Subcutaneous abdominal adipose tissue (tissue), 5 donors: ENCODE measurements at regions not wholly inside any gene's neighbourhood (a gene's known extent, or its start where the extent isn't known, plus 50 kb on each side); places are given as distances from the start of the nearest gene placed in this dataset.

Experiments
- H3K27ac ChIP-seq: one replicate; pipeline ENCODE4 v1.7.0; 2013; ENCODE audit warnings: low read depth, mild to moderate bottlenecking, inconsistent platforms, low read length, moderate library complexity
- H3K27me3 ChIP-seq, 5 donors: one replicate each; pipeline ENCODE4 v1.7.0; 2013; ENCODE audit warnings: low read length in 5 of 5, inconsistent platforms in 1 of 5; ENCODE audit not compliant: control insufficient read depth in 5 of 5, insufficient read depth in 4 of 5
- H3K36me3 ChIP-seq, 5 donors: one replicate each; pipeline ENCODE4 v1.7.0; 2013; ENCODE audit warnings: low read length in 5 of 5; ENCODE audit not compliant: control insufficient read depth in 5 of 5, insufficient read depth in 5 of 5
- H3K4me1 ChIP-seq, 5 donors: one replicate each; pipeline ENCODE4 v1.7.0; 2013; ENCODE audit warnings: low read length in 5 of 5, mild to moderate bottlenecking in 3 of 5, moderate library complexity in 1 of 5; ENCODE audit not compliant: control insufficient read depth in 5 of 5, insufficient read depth in 5 of 5
- H3K4me3 ChIP-seq, 5 donors: one replicate each; pipeline ENCODE4 v1.7.0; 2013; ENCODE audit warnings: low read length in 5 of 5, low read depth in 1 of 5
- H3K9ac ChIP-seq, 5 donors: one replicate each; pipeline ENCODE4 v1.7.0; 2013; ENCODE audit warnings: low read length in 5 of 5, mild to moderate bottlenecking in 4 of 5, moderate library complexity in 3 of 5
- H3K9me3 ChIP-seq, 5 donors: one replicate each; pipeline ENCODE4 v1.7.0; 2013; ENCODE audit warnings: low read length in 5 of 5; ENCODE audit not compliant: control insufficient read depth in 5 of 5
- donor health status: healthy.
- donor health status: healthy.
- donor health status: healthy.
- donor health status: healthy.
- donor health status: healthy.

DNA sequence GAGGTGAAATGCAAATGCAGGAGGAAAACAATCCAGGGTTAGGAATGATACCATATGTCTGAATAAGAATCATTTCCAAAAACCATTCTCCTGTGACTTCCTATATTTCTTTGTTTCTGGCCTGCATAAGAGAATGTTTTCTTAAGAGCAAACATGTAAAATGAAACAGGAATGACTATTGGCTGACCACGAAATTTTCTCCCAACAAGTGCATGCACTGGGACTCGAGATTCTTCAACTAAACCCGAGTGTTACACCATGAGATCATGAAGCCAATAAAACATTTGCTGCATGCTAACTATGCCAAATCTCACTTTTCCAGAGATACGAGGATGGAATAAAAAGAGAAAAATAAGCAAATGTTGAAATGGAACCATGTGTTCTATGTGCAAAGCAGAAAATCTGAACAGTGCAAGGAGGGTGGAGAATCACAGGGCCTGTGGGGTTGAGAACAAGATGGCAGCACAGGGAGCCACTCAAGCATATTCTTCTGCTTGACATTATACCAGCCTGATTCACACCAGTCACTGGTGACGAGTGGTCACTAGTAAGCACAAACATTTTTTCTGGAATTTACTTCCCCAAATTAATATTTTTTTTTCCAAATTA lies 212.2 kb upstream of the FOXA2 start:
- Histone ChIP-seq H3K4me3 (no peak overlapping the region), H3K9me3 (no peaks in the 10 kb centered on the region), H3K27ac (peak overlapping the region; percentile 42), H3K4me1 (peaks cover 11 to 18% (median 17%) of the 10 kb centered on the region in 5 donors), H3K9ac (no peak overlapping the region), H3K36me3 (no peaks in the 10 kb centered on the region), H3K27me3 (no peaks in the 10 kb centered on the region)

DNA sequence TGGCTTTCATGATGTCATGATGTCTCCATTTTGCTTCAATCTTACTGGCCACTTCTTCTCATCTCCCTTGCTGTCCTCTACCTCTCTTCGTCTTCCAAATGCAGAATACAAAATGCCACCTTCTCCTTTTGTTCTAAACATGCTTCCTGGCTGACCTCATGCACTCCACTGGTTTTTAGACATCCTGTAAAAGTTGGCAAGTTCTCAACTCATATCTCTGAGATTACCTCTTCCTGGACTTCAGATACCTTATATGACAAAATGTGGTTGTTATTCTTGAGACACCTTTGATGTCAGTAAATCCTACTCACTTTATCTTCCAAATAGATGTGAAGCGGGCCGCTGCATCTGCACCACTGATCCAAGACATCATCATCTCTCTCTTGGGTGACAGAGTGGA lies 212.7 kb upstream of the FOXA2 start:
- no peak overlapping the region for H3K27ac ChIP-seq
- no peak overlapping the region for H3K9ac ChIP-seq
- no peaks in the 10 kb centered on the region for H3K36me3 ChIP-seq
- peaks cover 11 to 18% (median 17%) of the 10 kb centered on the region in 5 donors for H3K4me1 ChIP-seq
- H3K9me3 ChIP-seq, result no peaks in the 10 kb centered on the region
- no peaks in the 10 kb centered on the region for H3K27me3 ChIP-seq
- no peak overlapping the region for H3K4me3 ChIP-seq

DNA sequence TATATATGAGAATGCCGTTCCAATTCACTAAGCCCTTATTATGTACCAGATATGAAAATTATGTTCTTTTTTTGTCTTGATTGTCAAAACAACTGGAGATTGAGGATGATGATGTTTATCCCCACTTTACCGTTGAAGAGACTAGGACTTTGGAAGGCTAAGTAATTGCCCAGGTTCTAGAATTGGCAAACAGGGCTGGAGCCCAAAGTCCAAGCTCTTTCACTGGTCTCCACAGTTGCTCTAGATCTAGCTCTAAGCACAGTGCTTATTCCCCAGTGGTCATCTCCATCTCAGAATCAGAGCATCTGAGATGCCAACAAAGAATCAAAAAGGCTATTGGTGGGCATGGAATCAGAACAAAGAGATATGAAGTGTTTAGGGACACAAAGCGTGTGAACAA lies 215.3 kb upstream of the FOXA2 start:
- Histone ChIP-seq H3K36me3 (no peaks in the 10 kb centered on the region), H3K9ac (no peak overlapping the region), H3K9me3 (no peaks in the 10 kb centered on the region), H3K27ac (no peak overlapping the region), H3K27me3 (no peaks in the 10 kb centered on the region), H3K4me3 (no peak overlapping the region), H3K4me1 (peaks cover 8 to 17% (median 11%) of the 10 kb centered on the region in 5 donors)

DNA sequence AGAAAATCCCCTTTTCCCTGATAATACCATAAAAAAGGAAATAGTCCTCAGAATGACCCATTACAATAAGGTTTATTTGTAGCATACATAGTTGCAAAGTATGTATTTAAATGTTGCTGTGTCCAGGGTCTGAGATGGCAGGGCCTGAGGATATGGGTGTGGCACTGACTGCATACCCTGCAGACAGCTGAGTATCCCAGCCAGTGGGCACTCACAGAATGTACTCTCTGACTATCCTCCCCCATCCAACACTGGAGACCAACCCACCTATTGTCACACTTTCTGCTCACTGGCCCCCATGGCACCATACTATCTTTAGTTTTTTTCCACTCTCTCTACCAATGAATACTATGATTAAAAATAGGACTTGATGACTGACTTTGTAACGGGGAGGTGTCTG lies 215.8 kb upstream of the FOXA2 start:
- Histone ChIP-seq H3K4me3 (no peak overlapping the region), H3K9me3 (no peaks in the 10 kb centered on the region), H3K4me1 (peaks cover 8 to 17% (median 10%) of the 10 kb centered on the region in 5 donors), H3K27ac (no peak overlapping the region), H3K9ac (no peak overlapping the region), H3K36me3 (no peaks in the 10 kb centered on the region), H3K27me3 (no peaks in the 10 kb centered on the region)

DNA sequence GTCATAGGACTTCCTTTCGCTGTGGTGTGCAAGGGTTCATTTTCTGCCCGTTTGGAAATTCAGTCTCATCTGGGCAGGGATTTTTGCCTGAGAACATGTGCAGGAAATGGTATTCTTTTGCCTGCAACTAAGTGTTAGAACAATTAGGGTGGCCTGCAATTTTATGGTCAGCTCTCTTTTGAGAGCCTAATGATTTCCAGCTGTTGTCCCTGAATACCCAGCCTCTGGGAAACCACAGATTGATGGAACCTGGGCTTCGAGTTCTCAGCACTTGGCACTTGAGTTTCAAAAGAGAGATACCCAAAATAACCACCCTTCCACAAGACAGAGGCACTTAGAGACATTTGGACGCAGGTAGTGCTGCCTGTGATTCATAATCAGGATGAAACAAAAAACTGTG lies 217.2 kb upstream of the FOXA2 start:
- no peak overlapping the region for H3K27ac ChIP-seq

GRCh38 chr20:22802296-22802695 lies 217.9 kb upstream of the FOXA2 start:
- Histone ChIP-seq H3K27ac (no peak overlapping the region), H3K36me3 (no peaks in the 10 kb centered on the region), H3K9ac (no peak overlapping the region), H3K27me3 (no peaks in the 10 kb centered on the region), H3K4me3 (no peak overlapping the region), H3K4me1 (peaks cover 0 to 4% (median 0%) of the 10 kb centered on the region in 5 donors), H3K9me3 (no peaks in the 10 kb centered on the region)

More for the DNA sequence above, 217.2 kb upstream of the FOXA2 start:
- no peaks in the 10 kb centered on the region for H3K36me3 ChIP-seq
- no peak overlapping the region for H3K4me3 ChIP-seq
- H3K9me3 ChIP-seq, result no peaks in the 10 kb centered on the region
- H3K27me3 ChIP-seq, result no peaks in the 10 kb centered on the region
- H3K9ac ChIP-seq, result no peak overlapping the region
- H3K4me1 ChIP-seq, result peaks cover 0 to 4% (median 0%) of the 10 kb centered on the region in 5 donors

DNA sequence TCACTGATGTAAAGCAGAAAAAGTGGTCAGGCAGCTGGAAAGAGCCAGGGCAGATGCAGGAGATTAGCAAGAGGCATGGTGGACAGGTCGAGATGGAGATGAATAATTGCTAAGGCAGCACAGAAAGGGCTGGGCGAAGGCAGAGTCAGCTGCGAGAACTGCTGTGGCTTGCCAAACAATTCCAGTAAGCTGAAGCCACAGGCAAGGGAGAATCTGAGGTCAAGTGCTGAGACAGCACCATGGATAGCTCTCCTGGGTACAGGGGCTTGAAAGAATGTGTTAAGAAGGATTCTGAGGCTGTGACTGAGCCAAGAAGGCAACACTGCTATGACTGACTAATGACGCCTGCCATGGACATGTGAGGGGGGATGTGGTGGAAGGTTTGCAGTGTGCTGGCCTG lies 220.8 kb upstream of the FOXA2 start:
- no peaks in the 10 kb centered on the region for H3K36me3 ChIP-seq
- H3K27ac ChIP-seq, result no peak overlapping the region
- H3K9me3 ChIP-seq, result no peaks in the 10 kb centered on the region
- H3K4me1 ChIP-seq, result peaks cover 0 to 11% (median 0%) of the 10 kb centered on the region in 5 donors
- no peak overlapping the region for H3K4me3 ChIP-seq
- H3K9ac ChIP-seq, result no peak overlapping the region
- no peaks in the 10 kb centered on the region for H3K27me3 ChIP-seq

DNA sequence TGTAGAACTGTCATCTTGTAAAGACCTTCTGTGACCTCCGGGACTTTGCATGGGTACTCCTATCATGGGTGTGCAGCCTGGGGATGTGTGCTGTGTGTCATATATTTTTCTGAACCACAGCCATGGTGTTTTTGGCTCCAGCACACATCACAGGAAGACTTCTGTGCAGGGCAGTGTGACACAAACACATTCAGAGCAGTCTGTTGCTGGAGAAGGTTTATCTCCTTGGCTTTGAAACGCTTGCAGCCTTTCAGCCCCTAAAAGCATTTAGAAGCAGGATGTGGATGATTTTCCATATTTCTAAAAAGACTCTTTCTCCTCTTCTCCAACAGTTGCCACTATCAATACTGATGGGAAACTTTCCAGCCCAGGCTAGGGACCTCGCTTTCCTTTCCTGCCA lies 221.6 kb upstream of the FOXA2 start:
- no peak overlapping the region for H3K27ac ChIP-seq
- H3K36me3 ChIP-seq, result no peaks in the 10 kb centered on the region
- no peaks in the 10 kb centered on the region for H3K9me3 ChIP-seq
- H3K9ac ChIP-seq, result no peak overlapping the region
- H3K27me3 ChIP-seq, result no peaks in the 10 kb centered on the region
- H3K4me3 ChIP-seq, result no peak overlapping the region
- peaks cover 0 to 11% (median 0%) of the 10 kb centered on the region in 5 donors for H3K4me1 ChIP-seq

- Histone ChIP-seq H3K27me3 (no peaks in the 10 kb centered on the region), H3K4me3 (no peak overlapping the region), H3K27ac (no peak overlapping the region), H3K9ac (no peak overlapping the region), H3K9me3 (no peaks in the 10 kb centered on the region), H3K36me3 (no peaks in the 10 kb centered on the region), H3K4me1 (peaks cover 0 to 11% (median 0%) of the 10 kb centered on the region in 5 donors)
Measured at GRCh38 chr20:22807045-22807444, 222.7 kb upstream of the FOXA2 start.

- Histone ChIP-seq H3K9ac (no peak overlapping the region), H3K4me1 (peaks cover 0 to 11% (median 0%) of the 10 kb centered on the region in 5 donors), H3K27ac (no peak overlapping the region), H3K36me3 (no peaks in the 10 kb centered on the region), H3K9me3 (no peaks in the 10 kb centered on the region), H3K4me3 (no peak overlapping the region), H3K27me3 (no peaks in the 10 kb centered on the region)
Measured at GRCh38 chr20:22807646-22808244, 223.4 kb upstream of the FOXA2 start.
